Kidney epithelial cell (primary cell): ENCODE measurements at regions not wholly inside any gene's neighbourhood (a gene's known extent, or its start where the extent isn't known, plus 50 kb on each side); places are given as distances from the start of the nearest gene placed in this dataset.
"Not testable (repeated sequence)": the region's sequence is repeated elsewhere in the genome, so short reads cannot be mapped to it uniquely, and the experiment has no call there.

Experiments
- DNase-seq: peaks from one replicate; pipeline ENCODE4 v3.0.0-alpha.2; 2010; ENCODE audit warnings: low read depth
- H3K27me3 ChIP-seq: 2 replicates; pipeline ENCODE4 v1.6.0; 2011; ENCODE audit warnings: low read length; ENCODE audit not compliant: control insufficient read depth, insufficient read depth
- H3K36me3 ChIP-seq: 2 replicates; pipeline ENCODE4 v1.5.1; 2011; ENCODE audit warnings: low read length; ENCODE audit not compliant: control insufficient read depth, insufficient read depth
- H3K4me3 ChIP-seq: 2 replicates; pipeline ENCODE4 v1.5.1; 2011; ENCODE audit warnings: low read depth, mild to moderate bottlenecking, control low read depth, low read length
- CTCF ChIP-seq: IDR thresholded peaks from 2 replicates; pipeline ENCODE4 v1.5.1; 2011; ENCODE audit warnings: mild to moderate bottlenecking, moderate library complexity, low read length, control low read depth, inconsistent platforms; ENCODE audit not compliant: insufficient read depth, poor library complexity, severe bottlenecking

GRCh38 chr9:6144947-6145346 lies 70.7 kb upstream of the IL33 start:
- Histone ChIP-seq H3K4me3 (no peak overlapping the region), H3K27me3 (no peaks in the 10 kb centered on the region), H3K36me3 (no peaks in the 10 kb centered on the region)
- no peak for DNase-seq
- TF ChIP-seq CTCF = no peak

GRCh38 chr9:6142799-6143454 lies 72.7 kb upstream of the IL33 start:
- TF ChIP-seq CTCF = no peak
- Histone ChIP-seq H3K27me3 (no peaks in the 10 kb centered on the region), H3K36me3 (no peaks in the 10 kb centered on the region), H3K4me3 (no peak overlapping the region)
- no peak for DNase-seq

GRCh38 chr9:6135780-6136179 lies 79.8 kb upstream of the IL33 start:
- H3K4me3 ChIP-seq, H3K27me3 ChIP-seq, H3K36me3 ChIP-seq, DNase-seq: not testable (repeated sequence)

GRCh38 chr9:6134661-6135180 lies 80.9 kb upstream of the IL33 start:
- H3K36me3 ChIP-seq = no peaks in the 10 kb centered on the region
- H3K4me3 ChIP-seq = no peak overlapping the region
- H3K27me3 ChIP-seq = no peaks in the 10 kb centered on the region
- TF ChIP-seq CTCF = no peak
- no peak for DNase-seq

- DNase-seq = peak; percentile 47
- Histone ChIP-seq H3K4me3 (no peak overlapping the region), H3K27me3 (no peaks in the 10 kb centered on the region), H3K36me3 (no peaks in the 10 kb centered on the region)
- no peak for TF ChIP-seq CTCF
These were observed 82.1 kb upstream of the IL33 start for GRCh38 chr9:6133346-6134063.

- no peaks in the 10 kb centered on the region for H3K36me3 ChIP-seq
- H3K27me3 ChIP-seq = no peaks in the 10 kb centered on the region
- DNase-seq = no peak
- TF ChIP-seq CTCF = no peak
- H3K4me3 ChIP-seq = no peak overlapping the region
These were observed 83.0 kb upstream of the IL33 start for GRCh38 chr9:6132650-6133049.
